Stimulated activated effector memory CD8-positive, alpha-beta T cell treated with anti-CD3 and anti-CD28 coated beads, Interleukin-12 subunit alpha, Interleukin-12 subunit beta, amount 100 ng/mL, for 72 hours (primary cell): ENCODE measurements at regions not wholly inside any gene's neighbourhood (a gene's known extent, or its start where the extent isn't known, plus 50 kb on each side); places are given as distances from the start of the nearest gene placed in this dataset.
A peak's percentile ranks its signal among the peaks of the same experiment; 100 is the strongest.

ENCODE experiments used
- ATAC-seq: fragments of 150-1000 bp; cut with Tn5 transposase; 2 replicates; pipeline ENCODE4 v1.10.0; 2021
- DNase-seq, 2 donors: peaks; one replicate each; pipeline ENCODE4 v3.0.0; 2021 to 2022; ENCODE audit warnings: low spot score in 2 of 2
- H3K27ac Mint-ChIP-seq: one replicate; pipeline ENCODE4 v1.8.0; 2022; ENCODE audit warnings: mild to moderate bottlenecking, mixed read lengths
- H3K36me3 Mint-ChIP-seq: one replicate; pipeline ENCODE4 v1.8.0; 2022; ENCODE audit warnings: mild to moderate bottlenecking, mixed read lengths
- H3K4me1 Mint-ChIP-seq: one replicate; pipeline ENCODE4 v1.8.0; 2022; ENCODE audit warnings: mixed read lengths
- H3K4me3 Mint-ChIP-seq: one replicate; pipeline ENCODE4 v1.8.0; 2022; ENCODE audit warnings: mild to moderate bottlenecking, mixed read lengths
- H3K9me3 Mint-ChIP-seq: one replicate; pipeline ENCODE4 v1.8.0; 2022; ENCODE audit warnings: mixed read lengths

DNA sequence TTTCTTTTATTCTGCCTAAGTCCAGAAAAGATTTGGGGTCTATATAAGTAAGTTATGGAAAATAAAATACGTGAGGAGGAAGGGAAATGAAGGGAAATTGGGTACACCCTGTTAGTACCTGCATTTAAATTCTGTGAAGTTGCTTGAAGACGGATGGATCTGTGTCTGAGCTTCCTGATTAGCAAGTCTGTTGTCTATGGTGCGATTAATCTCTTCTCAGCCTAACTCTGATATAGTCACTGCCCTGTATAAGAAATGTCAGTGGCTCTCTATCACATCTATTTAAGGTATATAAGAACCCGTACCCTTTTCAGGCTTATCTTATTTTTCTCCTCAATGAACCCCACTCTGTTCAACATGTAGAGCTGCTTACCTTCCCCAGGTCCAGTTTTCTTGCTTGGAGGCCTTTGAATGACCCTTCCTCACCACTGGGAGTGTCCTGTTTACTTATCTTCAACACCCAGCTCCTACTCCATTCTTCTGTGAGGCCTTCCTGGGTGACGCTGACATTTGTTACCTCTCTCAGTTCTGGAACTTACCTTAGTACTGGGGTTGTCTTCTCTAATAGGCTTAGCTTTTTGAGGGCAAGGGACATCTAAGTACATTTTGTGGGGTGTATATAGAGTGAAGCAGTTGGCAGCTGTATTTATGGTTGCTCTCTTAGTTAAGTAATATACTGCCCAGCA is 149.6 kb upstream of the PRPS1L1 start:
- H3K27ac Mint-ChIP-seq, result no peak overlapping the region
- no peak for ATAC-seq
- H3K4me1 Mint-ChIP-seq, result peaks cover 11% of the 10 kb centered on the region
- no peak for DNase-seq
- H3K36me3 Mint-ChIP-seq, result no peaks in the 10 kb centered on the region
- H3K4me3 Mint-ChIP-seq, result no peak overlapping the region
- H3K9me3 Mint-ChIP-seq, result no peaks in the 10 kb centered on the region

DNA sequence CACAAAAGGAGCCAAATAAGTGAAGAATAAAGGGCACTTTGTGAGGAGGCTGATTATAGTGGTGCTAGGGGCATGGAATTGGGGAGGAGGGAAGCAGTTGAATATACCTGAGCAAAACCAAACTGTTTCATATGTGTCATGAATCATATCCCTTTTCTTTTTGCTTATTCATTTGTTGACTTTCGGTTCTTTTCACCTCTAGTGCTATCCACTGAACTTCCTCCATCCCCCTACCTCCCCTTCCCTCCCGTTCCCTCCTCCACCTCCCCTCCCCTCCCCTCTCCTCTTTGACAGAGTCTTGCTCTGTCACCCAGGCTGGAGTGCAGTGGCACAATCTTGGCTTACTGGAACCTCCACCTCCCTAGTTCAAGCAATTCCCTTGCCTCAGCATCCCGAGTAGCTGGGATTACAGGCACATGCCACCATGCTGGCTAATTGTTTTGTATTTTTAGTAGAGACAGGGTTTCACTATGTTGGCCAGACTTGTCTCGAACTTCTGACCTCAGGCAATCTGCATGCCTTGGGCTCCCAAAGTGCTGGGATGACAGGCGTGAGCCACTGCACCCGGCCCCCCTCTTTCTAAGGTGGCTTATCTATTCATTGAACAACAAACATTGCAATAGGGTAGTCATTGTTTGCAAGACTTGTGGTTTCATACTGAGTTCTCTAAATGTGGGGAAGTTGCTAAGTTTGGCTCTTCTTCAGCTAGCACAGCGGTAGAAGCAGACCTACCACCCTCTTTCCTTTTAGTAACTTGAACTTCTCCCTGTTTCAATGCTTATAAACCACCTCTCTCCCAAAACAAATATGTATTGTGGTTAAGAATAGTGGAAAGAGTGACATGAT is 150.4 kb upstream of the PRPS1L1 start:
- Mint-ChIP-seq H3K27ac (no peak overlapping the region), H3K4me1 (peaks cover 11% of the 10 kb centered on the region), H3K4me3 (peak overlapping the region; percentile 17), H3K9me3 (no peaks in the 10 kb centered on the region), H3K36me3 (no peaks in the 10 kb centered on the region)
- peak; percentile 89 for ATAC-seq
- peak in 1 of 2 donors; percentile 60 for DNase-seq

DNA sequence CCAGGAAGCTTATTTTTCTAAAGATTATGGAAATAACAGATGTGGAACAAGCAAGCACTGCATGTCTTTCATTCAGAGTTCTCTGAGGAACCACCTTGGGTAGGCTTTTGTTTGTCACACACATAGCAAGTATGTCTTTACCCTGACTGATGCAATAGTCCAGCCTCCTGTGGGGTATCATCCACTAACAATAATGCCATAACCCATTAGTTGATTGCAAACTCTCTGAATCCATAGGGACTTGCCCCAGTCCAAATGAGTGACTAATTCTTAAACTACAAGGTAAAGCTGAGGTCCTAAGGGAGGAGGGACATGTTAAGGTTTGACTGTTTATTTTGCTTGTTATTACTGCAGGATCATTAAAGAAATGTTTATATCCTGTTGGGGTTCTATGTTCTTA is 151.4 kb upstream of the PRPS1L1 start:
- H3K27ac Mint-ChIP-seq, result no peak overlapping the region
- H3K4me1 Mint-ChIP-seq, result peaks cover 11% of the 10 kb centered on the region
- H3K9me3 Mint-ChIP-seq, result no peaks in the 10 kb centered on the region
- DNase-seq (no peak), ATAC-seq (no peak)
- no peaks in the 10 kb centered on the region for H3K36me3 Mint-ChIP-seq
- no peak overlapping the region for H3K4me3 Mint-ChIP-seq

DNA sequence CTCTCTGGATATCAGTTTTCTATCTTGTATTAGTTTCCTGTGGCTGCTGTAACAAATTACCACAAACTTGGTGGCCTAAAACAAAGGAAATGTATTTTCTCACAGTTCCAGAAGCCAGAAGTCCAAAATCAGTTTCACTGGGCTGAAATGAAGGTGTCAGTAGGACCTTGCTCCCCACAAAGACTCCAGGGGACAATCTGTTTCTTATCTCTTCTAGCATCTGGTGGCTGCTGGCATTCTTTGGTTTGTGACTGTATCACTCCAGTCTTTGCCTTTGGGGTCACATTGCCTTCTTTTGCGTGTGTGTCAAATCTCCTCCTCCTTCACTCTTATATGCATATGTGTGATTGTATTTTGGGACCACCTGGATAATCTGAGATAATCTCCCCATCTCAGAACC is 153.0 kb upstream of the PRPS1L1 start:
- Mint-ChIP-seq H3K4me3 (no peak overlapping the region), H3K36me3 (no peaks in the 10 kb centered on the region), H3K27ac (no peak overlapping the region), H3K9me3 (no peaks in the 10 kb centered on the region), H3K4me1 (peaks cover 11% of the 10 kb centered on the region)
- no peak for DNase-seq
- no peak for ATAC-seq

DNA sequence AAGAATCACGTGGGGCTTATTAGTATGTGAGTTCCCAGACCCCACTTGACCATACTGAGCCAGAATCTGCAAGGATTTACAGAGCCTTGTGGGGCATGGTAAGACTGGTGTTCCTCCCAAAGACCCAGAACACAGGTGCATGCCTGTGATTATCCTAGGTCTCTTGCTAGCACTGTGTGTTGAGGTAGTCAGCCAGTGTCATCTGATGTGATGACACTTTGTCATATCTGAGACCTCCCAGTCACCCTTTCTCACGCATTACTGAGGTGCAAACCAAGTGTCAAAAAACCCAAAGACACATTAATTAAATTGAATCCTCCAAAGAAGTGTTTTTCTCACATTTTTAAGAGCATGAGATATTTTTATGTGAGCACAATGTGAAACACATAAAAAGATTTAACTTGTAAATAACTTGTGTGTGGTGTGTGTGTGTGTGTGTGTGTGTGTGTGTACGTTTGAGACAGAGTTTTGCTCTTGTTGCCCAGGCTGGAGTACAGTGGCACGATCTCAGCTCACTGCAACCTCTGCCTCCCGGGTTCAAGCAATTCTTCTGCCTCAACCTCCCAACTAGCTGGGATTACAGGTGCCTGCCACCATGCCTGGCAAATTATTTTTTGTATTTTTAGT is 162.0 kb upstream of the PRPS1L1 start:
- no peak for DNase-seq
- no peaks in the 10 kb centered on the region for H3K4me1 Mint-ChIP-seq
- peak; percentile 56 for ATAC-seq
- H3K9me3 Mint-ChIP-seq, result no peaks in the 10 kb centered on the region
- no peak overlapping the region for H3K4me3 Mint-ChIP-seq
- H3K27ac Mint-ChIP-seq, result no peak overlapping the region
- H3K36me3 Mint-ChIP-seq, result no peaks in the 10 kb centered on the region

DNA sequence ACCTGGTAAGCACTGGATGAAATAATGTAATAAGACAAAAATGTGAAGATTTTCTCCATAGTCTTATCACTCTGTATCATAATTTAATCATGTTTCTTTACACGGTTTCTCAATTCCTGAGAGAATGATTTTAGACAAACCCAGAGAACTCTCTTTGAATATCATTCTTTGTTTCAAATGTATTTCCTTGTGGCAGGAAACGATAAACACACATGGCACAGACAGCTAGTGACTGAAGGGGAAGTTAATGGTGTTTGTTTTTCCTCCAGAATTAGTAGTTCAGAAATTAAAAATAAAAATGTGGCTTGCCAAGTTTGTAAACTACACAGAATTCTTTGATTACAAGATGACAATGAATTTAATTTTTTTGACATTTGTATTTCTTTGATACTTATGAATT is 163.7 kb upstream of the PRPS1L1 start:
- no peaks in the 10 kb centered on the region for H3K4me1 Mint-ChIP-seq
- no peak for ATAC-seq
- no peaks in the 10 kb centered on the region for H3K36me3 Mint-ChIP-seq
- no peaks in the 10 kb centered on the region for H3K9me3 Mint-ChIP-seq
- DNase-seq, result no peak
- H3K27ac Mint-ChIP-seq, result no peak overlapping the region
- H3K4me3 Mint-ChIP-seq, result no peak overlapping the region

DNA sequence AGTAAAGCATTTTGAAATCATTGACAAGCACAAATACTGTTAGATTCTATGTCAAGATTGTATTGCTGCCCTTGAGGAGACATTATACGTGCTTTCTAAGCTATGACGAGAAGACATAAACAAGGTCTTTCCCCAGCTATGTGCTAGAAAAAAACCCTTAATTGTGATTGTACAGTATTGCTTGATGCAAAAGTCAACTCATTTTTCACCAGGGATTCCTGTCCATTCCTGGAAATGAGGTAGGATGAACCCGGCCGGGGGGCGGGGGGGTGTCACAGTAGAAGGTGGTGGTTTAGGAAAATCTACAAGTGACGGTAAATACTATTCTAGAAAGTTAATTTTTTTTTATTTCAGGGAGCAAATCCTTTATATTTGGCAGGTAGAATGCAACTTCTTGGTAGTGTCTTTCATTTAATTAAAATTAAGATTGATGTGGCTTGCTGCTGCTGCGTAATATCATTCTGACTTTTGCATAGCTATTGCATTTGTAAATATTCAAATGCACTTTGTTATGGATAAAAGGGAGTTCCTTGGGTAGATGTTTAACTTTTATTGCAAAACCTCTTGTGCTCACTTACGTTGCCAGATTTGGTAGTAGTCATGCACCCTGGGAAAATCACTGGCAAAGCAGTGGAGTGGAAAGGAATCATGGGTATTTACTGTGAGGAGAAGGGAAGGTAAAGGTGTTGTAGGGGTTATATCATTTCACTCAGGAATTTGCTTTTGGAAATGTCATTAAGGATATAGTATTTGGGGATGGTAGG is 164.4 kb upstream of the PRPS1L1 start:
- H3K4me1 Mint-ChIP-seq, result no peaks in the 10 kb centered on the region
- H3K27ac Mint-ChIP-seq, result no peak overlapping the region
- no peak for ATAC-seq
- H3K36me3 Mint-ChIP-seq, result no peaks in the 10 kb centered on the region
- H3K9me3 Mint-ChIP-seq, result no peaks in the 10 kb centered on the region
- no peak overlapping the region for H3K4me3 Mint-ChIP-seq
- DNase-seq, result no peak

DNA sequence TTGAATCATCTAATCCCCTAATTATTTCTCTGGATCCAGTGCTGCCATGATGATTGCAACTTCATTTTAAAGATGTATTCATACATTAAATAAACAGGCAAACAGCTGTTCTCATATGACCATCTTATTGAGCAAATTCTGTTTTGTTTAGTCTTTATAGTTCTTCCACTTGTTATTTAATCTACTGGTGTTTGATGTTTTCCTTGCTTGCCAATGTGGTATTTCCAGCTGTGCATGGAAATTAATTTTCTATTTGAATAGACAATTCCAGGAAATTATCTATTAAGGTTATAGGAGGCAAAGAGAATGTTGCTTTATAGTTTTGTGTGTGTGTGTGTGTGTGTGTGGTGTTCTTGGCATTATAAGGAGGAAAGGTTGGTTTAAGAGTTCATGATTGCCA is 167.0 kb upstream of the PRPS1L1 start:
- Mint-ChIP-seq H3K4me1 (no peaks in the 10 kb centered on the region), H3K27ac (no peak overlapping the region), H3K9me3 (no peaks in the 10 kb centered on the region), H3K4me3 (no peak overlapping the region), H3K36me3 (no peaks in the 10 kb centered on the region)
- ATAC-seq (no peak), DNase-seq (no peak)

DNA sequence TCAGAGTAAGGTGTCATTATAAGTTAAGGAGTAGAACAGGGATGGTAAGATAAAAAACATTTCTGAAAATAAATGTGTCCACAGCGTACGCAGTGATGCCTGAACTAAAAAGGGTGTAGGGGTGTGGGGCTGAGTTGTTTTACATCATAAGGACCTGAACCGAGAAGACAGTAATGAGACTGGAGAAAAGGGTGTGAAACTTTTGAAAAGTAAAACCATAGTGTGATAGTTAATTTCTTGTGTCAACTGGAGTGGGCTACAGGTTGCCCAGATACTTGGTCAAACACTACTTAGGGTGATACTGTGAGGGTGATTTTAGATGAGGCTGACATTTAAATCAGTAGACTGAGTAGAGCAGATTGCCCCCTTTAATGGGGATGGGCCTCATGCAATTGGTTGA is 169.0 kb upstream of the PRPS1L1 start:
- ATAC-seq (no peak), DNase-seq (no peak)
- H3K4me3 Mint-ChIP-seq, result no peak overlapping the region
- no peaks in the 10 kb centered on the region for H3K36me3 Mint-ChIP-seq
- no peaks in the 10 kb centered on the region for H3K4me1 Mint-ChIP-seq
- no peak overlapping the region for H3K27ac Mint-ChIP-seq
- H3K9me3 Mint-ChIP-seq, result no peaks in the 10 kb centered on the region

DNA sequence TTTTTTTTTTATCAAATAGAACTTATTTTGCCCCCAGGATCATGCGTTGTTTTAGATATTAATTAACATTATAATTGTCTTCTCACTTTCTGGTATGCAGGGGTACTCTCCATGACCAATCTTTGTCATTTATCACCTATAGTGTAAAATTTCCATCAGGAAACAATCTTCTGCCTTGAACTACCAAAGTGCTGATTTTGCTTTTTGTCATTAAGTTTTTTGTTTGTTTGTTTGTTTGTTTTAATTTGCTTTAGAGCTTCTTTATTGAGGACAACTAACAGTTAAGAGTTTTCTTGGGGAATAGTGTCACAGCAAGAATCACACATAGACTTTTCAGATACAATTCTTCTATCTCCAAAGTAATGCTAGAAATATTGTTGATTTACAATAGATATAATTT is 171.2 kb upstream of the PRPS1L1 start:
- Mint-ChIP-seq H3K36me3 (no peaks in the 10 kb centered on the region), H3K4me1 (peaks cover 5% of the 10 kb centered on the region), H3K9me3 (no peaks in the 10 kb centered on the region), H3K4me3 (no peak overlapping the region), H3K27ac (no peak overlapping the region)
- no peak for ATAC-seq
- DNase-seq, result no peak

DNA sequence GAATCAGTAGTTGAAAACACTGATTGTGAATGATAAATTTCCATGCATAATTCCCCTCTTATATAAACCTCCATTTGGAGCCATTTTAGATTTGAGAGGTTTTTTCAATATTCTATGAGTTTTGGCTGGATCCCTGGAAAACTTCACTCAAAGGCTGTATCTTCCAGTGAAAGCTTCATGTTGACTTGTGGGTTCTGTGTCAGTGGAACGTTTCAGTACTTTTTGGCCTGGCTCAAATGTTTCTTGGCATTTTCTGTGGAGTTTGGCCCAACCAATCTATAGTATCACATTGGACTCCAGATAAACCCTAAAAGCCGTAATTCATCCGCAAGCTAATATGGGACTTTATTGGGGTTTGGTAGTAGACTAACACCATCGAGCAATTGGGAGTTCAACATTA is 172.6 kb upstream of the PRPS1L1 start:
- peaks cover 6% of the 10 kb centered on the region for H3K4me1 Mint-ChIP-seq
- no peak for ATAC-seq

DNA sequence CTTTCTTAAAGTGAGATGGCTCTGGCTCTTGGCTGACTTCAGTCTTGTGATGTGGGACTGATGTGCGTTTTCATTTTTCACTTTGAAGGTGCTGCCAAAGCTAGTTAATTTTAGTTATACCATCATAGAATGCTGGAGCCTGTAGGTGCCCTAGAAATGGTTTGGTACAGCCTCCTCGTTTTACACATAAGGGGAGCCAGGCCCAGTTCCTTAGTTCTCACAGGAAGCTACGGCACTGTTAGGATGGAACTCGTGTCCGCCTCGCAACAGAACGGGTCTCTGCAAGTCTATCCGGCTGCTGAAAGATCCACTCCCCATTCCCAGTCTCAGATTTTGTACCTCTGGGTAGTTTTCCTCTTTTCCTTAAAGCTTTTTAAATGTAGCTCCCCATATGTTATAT is 173.2 kb upstream of the PRPS1L1 start:
- ATAC-seq, result no peak
- Mint-ChIP-seq H3K9me3 (no peaks in the 10 kb centered on the region), H3K36me3 (no peaks in the 10 kb centered on the region), H3K4me3 (no peak overlapping the region), H3K27ac (no peak overlapping the region), H3K4me1 (peaks cover 6% of the 10 kb centered on the region)
- no peak for DNase-seq

More for the DNA sequence above, 172.6 kb upstream of the PRPS1L1 start:
- H3K9me3 Mint-ChIP-seq, result no peaks in the 10 kb centered on the region
- H3K27ac Mint-ChIP-seq, result no peak overlapping the region
- no peaks in the 10 kb centered on the region for H3K36me3 Mint-ChIP-seq
- no peak for DNase-seq
- no peak overlapping the region for H3K4me3 Mint-ChIP-seq

DNA sequence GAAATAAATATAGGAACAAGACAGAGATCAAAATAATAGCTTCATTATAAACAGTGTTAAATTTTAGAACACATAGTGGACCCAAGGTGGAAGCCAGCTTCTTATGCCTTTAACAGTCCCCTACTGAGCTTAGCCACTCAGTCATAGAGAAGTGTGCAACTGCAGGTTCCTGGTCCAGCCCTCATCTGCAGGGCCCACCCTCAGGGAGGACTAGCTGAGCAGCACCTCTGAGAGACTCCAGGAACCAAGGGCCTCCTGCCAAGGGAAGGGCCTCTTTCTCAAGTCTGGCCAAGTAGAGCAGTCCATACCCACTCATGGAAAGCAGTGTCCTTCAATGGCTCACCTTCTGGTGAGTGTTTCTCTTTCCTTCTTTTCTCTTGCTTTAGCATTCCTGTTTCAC is 173.7 kb upstream of the PRPS1L1 start:
- Mint-ChIP-seq H3K9me3 (no peaks in the 10 kb centered on the region), H3K36me3 (no peaks in the 10 kb centered on the region), H3K4me3 (no peak overlapping the region), H3K4me1 (peaks cover 6% of the 10 kb centered on the region), H3K27ac (no peak overlapping the region)
- ATAC-seq (peak; percentile 39), DNase-seq (no peak)

DNA sequence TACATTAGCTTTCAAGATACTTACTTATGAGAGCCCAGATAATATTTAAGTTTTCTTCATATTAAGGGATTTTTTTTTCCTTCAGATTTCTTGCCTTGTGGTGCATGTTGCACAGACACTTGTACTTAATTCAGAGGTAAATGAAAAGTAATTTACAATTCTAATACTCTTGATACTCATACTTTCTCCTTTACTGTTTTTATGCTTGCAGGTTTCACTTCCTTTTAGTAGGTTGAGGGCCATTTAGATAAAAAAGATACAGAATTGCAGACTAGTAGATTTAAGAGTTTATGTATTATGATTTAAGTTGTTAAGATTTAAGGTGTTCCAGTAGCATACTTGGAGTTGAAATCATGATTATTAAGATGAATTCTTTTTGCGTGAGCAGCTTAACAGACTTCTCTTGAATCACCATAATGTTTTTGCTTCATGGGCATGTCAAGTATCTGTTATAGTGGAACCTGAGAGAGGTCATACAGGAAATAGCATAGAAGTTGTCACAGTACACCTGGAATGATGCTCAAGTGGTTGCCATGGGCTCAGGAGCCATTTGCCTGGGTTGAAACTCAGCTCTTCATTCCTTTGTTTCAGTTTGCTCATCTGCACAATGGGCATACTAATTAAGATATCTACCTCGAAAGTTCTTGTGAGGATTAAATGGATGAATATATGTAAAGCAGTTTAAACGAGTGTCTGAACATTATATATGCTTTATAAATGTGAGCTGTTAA is 174.8 kb upstream of the PRPS1L1 start:
- no peak for DNase-seq
- Mint-ChIP-seq H3K36me3 (no peaks in the 10 kb centered on the region), H3K9me3 (no peaks in the 10 kb centered on the region), H3K27ac (no peak overlapping the region), H3K4me3 (no peak overlapping the region), H3K4me1 (peaks cover 6% of the 10 kb centered on the region)
- no peak for ATAC-seq

DNA sequence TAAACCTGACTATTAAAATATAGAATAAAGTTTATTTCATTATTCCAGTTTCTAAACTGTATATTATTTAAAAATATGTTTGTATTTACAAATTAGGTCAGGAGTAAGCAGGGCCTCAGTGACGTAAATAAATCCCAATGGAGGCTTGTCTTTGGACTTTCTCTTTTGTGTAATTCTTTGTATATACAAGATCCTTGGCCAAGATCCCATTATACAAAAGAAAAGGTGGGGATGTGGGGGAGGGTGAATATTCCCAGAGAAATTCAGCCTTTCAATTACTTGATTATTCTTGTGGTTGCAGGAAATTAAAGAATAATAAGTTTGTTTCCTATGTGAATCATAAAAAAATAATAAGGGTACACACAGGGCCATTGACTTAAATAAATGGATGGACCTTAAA is 178.7 kb upstream of the PRPS1L1 start:
- H3K27ac Mint-ChIP-seq, result no peak overlapping the region
- DNase-seq, result no peak
- H3K4me1 Mint-ChIP-seq, result peaks cover 6% of the 10 kb centered on the region
- H3K9me3 Mint-ChIP-seq, result no peaks in the 10 kb centered on the region
- no peak overlapping the region for H3K4me3 Mint-ChIP-seq
- ATAC-seq, result no peak
- no peaks in the 10 kb centered on the region for H3K36me3 Mint-ChIP-seq
